Neural progenitor cell (in vitro differentiated cells): ENCODE measurements at regions not wholly inside any gene's neighbourhood (a gene's known extent, or its start where the extent isn't known, plus 50 kb on each side); places are given as distances from the start of the nearest gene placed in this dataset.

Experiments used
- DNase-seq: peaks from one replicate; pipeline ENCODE4 v3.0.0-alpha.2; 2016; ENCODE audit warnings: low spot score
- H2AFZ ChIP-seq: fragments of 200-600 bp; sonication (generic); replicated peaks from 2 replicates; pipeline ENCODE4 v1.6.1; 2016; ENCODE audit warnings: antibody characterized with exemption
- H3F3A ChIP-seq: fragments of 200-600 bp; sonication (generic); 2 replicates; pipeline ENCODE4 v1.6.1; 2016; ENCODE audit warnings: antibody characterized with exemption, low read depth
- H3K27ac ChIP-seq: fragments of 200-600 bp; sonication (generic); 2 replicates; pipeline ENCODE4 v1.5.1; 2016; ENCODE audit warnings: mild to moderate bottlenecking
- H3K27me3 ChIP-seq: fragments of 200-600 bp; sonication (generic); 2 replicates; pipeline ENCODE4 v1.6.1; 2016; ENCODE audit warnings: mild to moderate bottlenecking, moderate library complexity
- H3K36me3 ChIP-seq: fragments of 200-600 bp; sonication (generic); 2 replicates; pipeline ENCODE4 v1.5.1; 2016
- H3K4me1 ChIP-seq: fragments of 200-600 bp; sonication (generic); 2 replicates; pipeline ENCODE4 v1.6.1; 2016; ENCODE audit warnings: mixed run types
- H3K4me2 ChIP-seq: fragments of 200-600 bp; sonication (generic); 2 replicates; pipeline ENCODE4 v1.6.1; 2016
- H3K4me3 ChIP-seq: fragments of 200-600 bp; sonication (generic); 2 replicates; pipeline ENCODE4 v1.5.1; 2016
- H3K79me2 ChIP-seq: fragments of 200-600 bp; sonication (generic); 2 replicates; pipeline ENCODE4 v1.6.1; 2016; ENCODE audit warnings: low read depth
- H3K9ac ChIP-seq: fragments of 200-600 bp; sonication (generic); 2 replicates; pipeline ENCODE4 v1.6.1; 2016
- H3K9me3 ChIP-seq: fragments of 200-600 bp; sonication (generic); 2 replicates; pipeline ENCODE4 v1.5.1; 2016; ENCODE audit warnings: low read depth
- H4K20me1 ChIP-seq: fragments of 200-600 bp; sonication (generic); 2 replicates; pipeline ENCODE4 v1.6.1; 2016; ENCODE audit warnings: low read depth
- H3K27ac Mint-ChIP-seq: 3 replicates; pipeline ENCODE4 v1.8.0; 2021; ENCODE audit warnings: mixed read lengths
- H3K27me3 Mint-ChIP-seq: 2 replicates; pipeline ENCODE4 v1.8.0; 2022; ENCODE audit warnings: low read depth, mild to moderate bottlenecking, inconsistent platforms, moderate library complexity, mixed read lengths; ENCODE audit not compliant: insufficient read depth
- H3K36me3 Mint-ChIP-seq: 3 replicates; pipeline ENCODE4 v1.8.0; 2021; ENCODE audit warnings: mixed read lengths
- H3K4me1 Mint-ChIP-seq: 3 replicates; pipeline ENCODE4 v1.8.0; 2021; ENCODE audit warnings: mixed read lengths
- H3K4me3 Mint-ChIP-seq: 3 replicates; pipeline ENCODE4 v1.8.0; 2021; ENCODE audit warnings: mild to moderate bottlenecking, moderate library complexity, mixed read lengths
- H3K9me3 Mint-ChIP-seq: 3 replicates; pipeline ENCODE4 v1.8.0; 2020; ENCODE audit warnings: mixed read lengths
- EZH2 ChIP-seq: fragments of 200-600 bp; sonication (generic); IDR thresholded peaks from 2 replicates; pipeline ENCODE4 v1.6.1; 2017; ENCODE audit warnings: antibody characterized with exemption, mild to moderate bottlenecking, moderate library complexity
- EZH2phosphoT487 ChIP-seq: fragments of 200-600 bp; sonication (generic); IDR thresholded peaks from 2 replicates; pipeline ENCODE4 v1.6.1; 2017; ENCODE audit warnings: antibody characterized with exemption
- TF ChIP-seq, protein P1 (sequence below): fragments of 200-600 bp; sonication (generic); IDR thresholded peaks from 2 replicates; pipeline ENCODE4 v1.5.1; 2017; ENCODE audit warnings: antibody characterized with exemption, mild to moderate bottlenecking

- Histone ChIP-seq H3K9ac (no peak overlapping the region), H3K27me3 (no peaks in the 10 kb centered on the region), H3K4me3 (no peak overlapping the region), H3K4me2 (no peak overlapping the region), H3K79me2 (no peaks in the 10 kb centered on the region), H3K9me3 (no peaks in the 10 kb centered on the region), H4K20me1 (no peaks in the 10 kb centered on the region), H2AFZ (no peak overlapping the region), H3K27ac (no peak overlapping the region), H3K36me3 (no peaks in the 10 kb centered on the region), H3K4me1 (peaks cover 13% of the 10 kb centered on the region), H3F3A (peaks cover 5% of the 10 kb centered on the region)
- H3K27me3 Mint-ChIP-seq = peaks cover 6% of the 10 kb centered on the region
- no peaks in the 10 kb centered on the region for H3K36me3 Mint-ChIP-seq
- TF ChIP-seq EZH2phosphoT487 (no peak), EZH2 (no peak)
- TF ChIP-seq, protein P1, sequence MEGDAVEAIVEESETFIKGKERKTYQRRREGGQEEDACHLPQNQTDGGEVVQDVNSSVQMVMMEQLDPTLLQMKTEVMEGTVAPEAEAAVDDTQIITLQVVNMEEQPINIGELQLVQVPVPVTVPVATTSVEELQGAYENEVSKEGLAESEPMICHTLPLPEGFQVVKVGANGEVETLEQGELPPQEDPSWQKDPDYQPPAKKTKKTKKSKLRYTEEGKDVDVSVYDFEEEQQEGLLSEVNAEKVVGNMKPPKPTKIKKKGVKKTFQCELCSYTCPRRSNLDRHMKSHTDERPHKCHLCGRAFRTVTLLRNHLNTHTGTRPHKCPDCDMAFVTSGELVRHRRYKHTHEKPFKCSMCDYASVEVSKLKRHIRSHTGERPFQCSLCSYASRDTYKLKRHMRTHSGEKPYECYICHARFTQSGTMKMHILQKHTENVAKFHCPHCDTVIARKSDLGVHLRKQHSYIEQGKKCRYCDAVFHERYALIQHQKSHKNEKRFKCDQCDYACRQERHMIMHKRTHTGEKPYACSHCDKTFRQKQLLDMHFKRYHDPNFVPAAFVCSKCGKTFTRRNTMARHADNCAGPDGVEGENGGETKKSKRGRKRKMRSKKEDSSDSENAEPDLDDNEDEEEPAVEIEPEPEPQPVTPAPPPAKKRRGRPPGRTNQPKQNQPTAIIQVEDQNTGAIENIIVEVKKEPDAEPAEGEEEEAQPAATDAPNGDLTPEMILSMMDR = no peak
- no peaks in the 10 kb centered on the region for H3K9me3 Mint-ChIP-seq
- H3K27ac Mint-ChIP-seq = no peak overlapping the region
- peak; percentile 8 for DNase-seq
- H3K4me1 Mint-ChIP-seq = no peaks in the 10 kb centered on the region
- no peak overlapping the region for H3K4me3 Mint-ChIP-seq
These were observed 257.6 kb upstream of the GHITM start for GRCh38 chr10:83881661-83882060.

- Histone ChIP-seq H3K79me2 (no peaks in the 10 kb centered on the region), H3K9me3 (no peaks in the 10 kb centered on the region), H4K20me1 (no peaks in the 10 kb centered on the region), H3K27ac (no peak overlapping the region), H3K4me2 (no peak overlapping the region), H3K36me3 (no peaks in the 10 kb centered on the region), H3K4me3 (no peak overlapping the region), H3K9ac (no peak overlapping the region), H2AFZ (no peak overlapping the region), H3K4me1 (peaks cover 15% of the 10 kb centered on the region), H3K27me3 (no peaks in the 10 kb centered on the region), H3F3A (peaks cover under 1% of the 10 kb centered on the region)
- Mint-ChIP-seq H3K27me3 (peaks cover 6% of the 10 kb centered on the region), H3K27ac (no peak overlapping the region), H3K36me3 (no peaks in the 10 kb centered on the region), H3K4me1 (peaks cover 6% of the 10 kb centered on the region), H3K4me3 (no peak overlapping the region), H3K9me3 (peaks cover 3% of the 10 kb centered on the region)
- no peak for DNase-seq
- TF ChIP-seq EZH2 (no peak), EZH2phosphoT487 (no peak)
- TF ChIP-seq, protein P1 = no peak
These were observed 252.4 kb upstream of the GHITM start for GRCh38 chr10:83886871-83887270.

DNA sequence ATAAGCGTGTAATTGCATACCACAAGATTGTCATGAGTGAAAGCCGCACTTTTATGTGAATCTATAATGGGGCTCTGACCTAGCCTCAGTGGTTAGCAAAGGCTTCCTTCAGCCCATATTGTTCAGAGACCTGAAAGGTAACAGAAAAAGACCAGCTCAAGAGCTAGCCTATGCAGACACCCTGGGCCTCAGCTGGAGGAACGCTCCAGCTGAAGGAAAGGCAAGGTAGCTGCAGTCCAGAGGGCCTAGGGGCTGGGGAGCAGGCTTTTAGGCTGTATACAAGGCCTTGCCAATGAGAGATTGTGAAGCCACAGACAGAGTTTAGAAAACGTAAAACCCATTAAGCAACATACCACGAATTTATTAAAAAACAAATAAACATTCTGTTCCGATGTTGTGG is 246.6 kb upstream of the GHITM start:
- H4K20me1 ChIP-seq = no peaks in the 10 kb centered on the region
- H3F3A ChIP-seq = no peaks in the 10 kb centered on the region
- Mint-ChIP-seq H3K4me3 (no peak overlapping the region), H3K36me3 (no peaks in the 10 kb centered on the region), H3K27ac (no peak overlapping the region), H3K27me3 (peaks cover 4% of the 10 kb centered on the region), H3K9me3 (peaks cover 3% of the 10 kb centered on the region), H3K4me1 (no peaks in the 10 kb centered on the region)
- no peak overlapping the region for H3K27ac ChIP-seq
- H3K4me2 ChIP-seq = no peak overlapping the region
- H3K79me2 ChIP-seq = no peaks in the 10 kb centered on the region
- TF ChIP-seq EZH2 (no peak), EZH2phosphoT487 (no peak)
- TF ChIP-seq, protein P1 = no peak
- no peaks in the 10 kb centered on the region for H3K27me3 ChIP-seq
- H3K9me3 ChIP-seq = no peaks in the 10 kb centered on the region
- no peak overlapping the region for H3K9ac ChIP-seq
- peaks cover 1% of the 10 kb centered on the region for H3K4me1 ChIP-seq
- peak overlapping the region; percentile 26 for H2AFZ ChIP-seq
- DNase-seq = no peak
- no peak overlapping the region for H3K4me3 ChIP-seq
- H3K36me3 ChIP-seq = no peaks in the 10 kb centered on the region

DNA sequence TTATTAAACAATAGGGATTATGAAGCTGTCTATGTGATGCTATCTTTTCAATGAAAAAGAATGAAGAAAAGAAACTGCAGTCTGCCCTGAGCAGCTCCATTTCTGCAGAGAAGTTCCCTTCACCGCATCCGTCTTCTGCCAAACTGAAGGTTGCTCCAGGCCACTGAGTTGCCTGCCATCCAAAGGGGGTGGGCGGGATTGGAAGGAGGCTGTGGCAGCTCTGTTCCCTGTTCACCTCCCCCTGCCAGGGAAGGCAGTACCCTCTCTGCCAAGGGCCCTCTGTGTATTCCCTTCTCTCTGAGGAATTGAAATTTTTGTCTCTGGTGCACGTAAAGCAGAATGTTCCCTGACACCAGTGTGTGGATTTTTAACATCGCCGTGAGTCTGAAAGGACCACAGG is 243.1 kb upstream of the GHITM start:
- Mint-ChIP-seq H3K27me3 (no peaks in the 10 kb centered on the region), H3K9me3 (peaks cover 8% of the 10 kb centered on the region), H3K36me3 (no peaks in the 10 kb centered on the region), H3K4me3 (no peak overlapping the region), H3K27ac (no peak overlapping the region), H3K4me1 (no peaks in the 10 kb centered on the region)
- no peaks in the 10 kb centered on the region for H3K4me1 ChIP-seq
- H3K27ac ChIP-seq = no peak overlapping the region
- no peak overlapping the region for H3K9ac ChIP-seq
- no peaks in the 10 kb centered on the region for H3K9me3 ChIP-seq
- no peak overlapping the region for H2AFZ ChIP-seq
- H4K20me1 ChIP-seq = no peaks in the 10 kb centered on the region
- H3F3A ChIP-seq = no peaks in the 10 kb centered on the region
- H3K36me3 ChIP-seq = no peaks in the 10 kb centered on the region
- no peaks in the 10 kb centered on the region for H3K79me2 ChIP-seq
- no peak overlapping the region for H3K4me2 ChIP-seq
- no peak for TF ChIP-seq EZH2
- TF ChIP-seq, protein P1 = no peak
- no peaks in the 10 kb centered on the region for H3K27me3 ChIP-seq
- no peak for DNase-seq
- H3K4me3 ChIP-seq = no peak overlapping the region
